K562 (cell line): ENCODE measurements at regions not wholly inside any gene's neighbourhood (a gene's known extent, or its start where the extent isn't known, plus 50 kb on each side); places are given as distances from the start of the nearest gene placed in this dataset.
"Not testable (repeated sequence)": the region's sequence is repeated elsewhere in the genome, so short reads cannot be mapped to it uniquely, and the experiment has no call there.

ENCODE experiments used
- ATAC-seq: fragments of 200-7000 bp; cut with Tn5 transposase; 3 replicates; pipeline ENCODE4 v1.9.1; 2020; ENCODE audit warnings: moderate library complexity
- BruUV-seq: library from RNA; stranded (reverse); fragments of 400-500 nt; replicated peaks from 2 replicates; lab custom pipeline; 2021; lab: Mats Ljungman, UMichigan
- CTCF ChIA-PET: fragments of 300-600 bp; formaldehyde crosslinking; extraction: SDS; loops from one replicate; lab custom pipeline; 2021; ENCODE audit warnings: low intra/inter-chr PET ratio; lab: Yijun Ruan, JAX
- POLR2A ChIA-PET: fragments of 300-600, 350-650 bp; sonication (Branson Sonifier 250); formaldehyde crosslinking; extraction: SDS; loops from one replicate; lab custom pipeline; 2021; ENCODE audit warnings: antibody characterized with exemption, inconsistent platforms; lab: Yijun Ruan, JAX
- DNase-seq, 4 experiments: peaks; one replicate each; pipeline versions ENCODE4 v3.0.0 to v3.0.0-alpha.2; 2011 to 2018; ENCODE audit warnings: low spot score in 3 of 4, mixed read lengths in 3 of 4; ENCODE audit errors: extremely low read depth in 1 of 4
- FAIRE-seq: peaks from 2 replicates; lab custom pipeline; 2011; peaks lifted over from hg19 to GRCh38; lab: Jason Lieb, UNC
- H2AFZ ChIP-seq: 2 replicates; pipeline ENCODE4 v1.6.0; 2011; ENCODE audit warnings: low read depth, low read length, control low read depth, inconsistent platforms
- H3K27ac ChIP-seq: fragments of 200-600 bp; 3 replicates; pipeline ENCODE4 v1.8.0; 2011; ENCODE audit warnings: low read depth, mild to moderate bottlenecking, control low read depth, inconsistent platforms, low read length, moderate library complexity, mixed read lengths; ENCODE audit errors: extremely low read depth
- H3K27me3 ChIP-seq, 2 experiments: fragments of 300-600 bp in 1 of 2; 2 replicates in 1 of 2; 3 replicates in 1 of 2; pipeline versions ENCODE4 v1.6.0 to v1.8.0; 2011; ENCODE audit warnings: inconsistent platforms in 2 of 2, low read length in 2 of 2, mild to moderate bottlenecking in 1 of 2, mixed read lengths in 1 of 2, moderate library complexity in 1 of 2; ENCODE audit not compliant: control insufficient read depth in 2 of 2, insufficient read depth in 2 of 2
- H3K36me3 ChIP-seq: fragments of 300-600 bp; 3 replicates; pipeline ENCODE4 v1.8.0; 2011; ENCODE audit warnings: mild to moderate bottlenecking, low read length, inconsistent platforms; ENCODE audit not compliant: control insufficient read depth, insufficient read depth
- H3K4me1 ChIP-seq, 2 experiments: fragments of 200-600 bp in 1 of 2; replicated peaks in 1 of 2; 2 replicates in 1 of 2; 3 replicates in 1 of 2; pipeline versions ENCODE4 v1.5.1 to v1.8.0; 2011; ENCODE audit warnings: inconsistent platforms in 2 of 2, low read length in 2 of 2, mild to moderate bottlenecking in 1 of 2, mixed read lengths in 1 of 2, moderate library complexity in 1 of 2; ENCODE audit not compliant: control insufficient read depth in 2 of 2, insufficient read depth in 2 of 2
- H3K4me2 ChIP-seq: 2 replicates; pipeline ENCODE4 v1.6.1; 2011; ENCODE audit warnings: low read length, control low read depth, inconsistent platforms, mixed read lengths; ENCODE audit not compliant: insufficient read depth
- H3K4me3 ChIP-seq: fragments of 200-600 bp; sonication (generic), shearing (Covaris generic); 2 replicates; pipeline ENCODE4 v1.5.1; 2016; ENCODE audit warnings: control low read depth, inconsistent platforms
- H3K79me2 ChIP-seq: fragments of 200-600 bp; 3 replicates; pipeline ENCODE4 v1.8.0; 2011; ENCODE audit warnings: low read length, inconsistent platforms; ENCODE audit not compliant: control insufficient read depth, insufficient read depth
- H3K9ac ChIP-seq, 2 experiments: 2 replicates each; pipeline versions ENCODE4 v1.6.0 to v1.6.1; 2011; ENCODE audit warnings: low read depth in 2 of 2, low read length in 2 of 2, control low read depth in 1 of 2, inconsistent platforms in 1 of 2, mild to moderate bottlenecking in 1 of 2, mixed read lengths in 1 of 2; ENCODE audit not compliant: insufficient read depth in 1 of 2
- H3K9me1 ChIP-seq: one replicate; pipeline ENCODE4 v1.6.0; 2011; ENCODE audit warnings: inconsistent platforms, mild to moderate bottlenecking, low read length, moderate library complexity; ENCODE audit not compliant: control insufficient read depth, insufficient read depth
- H3K9me3 ChIP-seq: replicated peaks from 2 replicates; pipeline ENCODE4 v1.5.1; 2011; ENCODE audit warnings: low read depth, low read length, inconsistent platforms; ENCODE audit not compliant: control insufficient read depth, insufficient read depth
- H4K20me1 ChIP-seq: replicated peaks from 2 replicates; pipeline ENCODE4 v1.6.1; 2011; ENCODE audit warnings: low read length, inconsistent platforms, mixed read lengths; ENCODE audit not compliant: control insufficient read depth, insufficient read depth
- ATF3 ChIP-seq, 2 experiments: fragments of 450-650 bp in 1 of 2; sonication (generic) in 1 of 2; formaldehyde crosslinking in 1 of 2; IDR thresholded peaks in 1 of 2; conservative IDR thresholded peaks in 1 of 2; 2 replicates each; pipeline versions ENCODE4 v1.6.1 to v1.8.1; 2016 to 2023; ENCODE audit warnings: mild to moderate bottlenecking in 2 of 2, moderate library complexity in 2 of 2, inconsistent platforms in 1 of 2, missing genetic modification reagents in 1 of 2
- RAD21 ChIP-seq, 2 experiments: fragments of 250-450 bp in 1 of 2; fragments of 450-650 bp in 1 of 2; sonication (Bioruptor Pico) in 1 of 2; formaldehyde crosslinking in 1 of 2; IDR thresholded peaks in 1 of 2; conservative IDR thresholded peaks in 1 of 2; 2 replicates each; pipeline versions ENCODE4 v1.4.0 to v1.8.0; 2020 to 2022; ENCODE audit warnings: mild to moderate bottlenecking in 2 of 2, moderate library complexity in 1 of 2
- ZNF431 ChIP-seq: sonication (generic); formaldehyde crosslinking; IDR thresholded peaks from 2 replicates; pipeline ENCODE4 v1.8.0; 2022; ENCODE audit warnings: mild to moderate bottlenecking, missing genetic modification reagents
- WGBS: fragments of 100-300 bp; shearing (Covaris generic); methylation state at CpG from one replicate; pipeline ENCODE4 v1.1.6; 2016; ENCODE audit warnings: low coverage, mixed read lengths; ENCODE audit not compliant: insufficient coverage; ENCODE audit errors: missing lambda C conversion rate; 5-methylcytosine and 5-hydroxymethylcytosine counted together
- in situ Hi-C: fragments of 300-500 bp; cut with MboI; formaldehyde crosslinking; loops from 4 replicates; pipeline ENCODE4 v1.15.0; 2018; ENCODE audit warnings: inconsistent platforms, mixed read lengths
- intact Hi-C: fragments of 100-400 bp; cut with micrococcal nuclease; formaldehyde crosslinking; loops from 2 replicates; pipeline ENCODE4 v1.14.2; 2022

- TF ChIP-seq RAD21 (CRISPR knock-in tag; conservative IDR thresholded peaks at IDR 0.05 in 1 of 2, IDR thresholded peaks at IDR 0.05 in 1 of 2) (no peak), ATF3 (IDR thresholded peaks at IDR 0.05) (peak; percentile 26; the same call in 1 of the 2 replicates), ATF3 (CRISPR knock-in tag; conservative IDR thresholded peaks at IDR 0.05) (no peak)
- Histone ChIP-seq H3K36me3 (no peaks in the 10 kb centered on the region), H3K27me3 (no peaks in the 10 kb centered on the region), H2AFZ (no peak overlapping the region), H3K4me1 (no peaks in the 10 kb centered on the region), H3K27ac (no peak overlapping the region), H3K4me2 (no peak overlapping the region), H3K9me1 (no peaks in the 10 kb centered on the region), H3K9me3 (no peaks in the 10 kb centered on the region), H3K9ac (no peak overlapping the region), H4K20me1 (no peaks in the 10 kb centered on the region), H3K4me3 (no peak overlapping the region), H3K79me2 (no peaks in the 10 kb centered on the region)
- POLR2A ChIA-PET, result no interaction called here
- peak in 1 of 4 experiments; percentile 19 for DNase-seq
- BruUV-seq, result no TSS peak
- 0% methylated on average over 2 of the region's 2 CpGs for WGBS
- in situ Hi-C loops (no loop called here), intact Hi-C loops (no loop called here)
- CTCF ChIA-PET, result no interaction called here
- FAIRE-seq, result no peak
- no peak for ATAC-seq
These were observed 51.8 kb upstream of the TRAM1L1 start for GRCh38 chr4:117137145-117137544.

- BruUV-seq, H3K27me3 ChIP-seq, CTCF ChIA-PET, DNase-seq, FAIRE-seq, H3K4me1 ChIP-seq, H3K4me3 ChIP-seq, H3K27ac ChIP-seq, ATAC-seq, H3K9me3 ChIP-seq, H3K9me1 ChIP-seq, H4K20me1 ChIP-seq, H3K79me2 ChIP-seq, H3K36me3 ChIP-seq, H3K9ac ChIP-seq, in situ Hi-C loops, H2AFZ ChIP-seq, intact Hi-C loops: not testable (repeated sequence)
- WGBS, result 8% methylated on average over 2 of the region's 3 CpGs
- TF ChIP-seq ZNF431 (CRISPR knock-in tag), result peak; percentile 57; the same call in 1 of the 2 replicates
- TF ChIP-seq, all 486 proteins: peak for 1; not testable (repeated sequence) for 485
- POLR2A ChIA-PET, H3K4me2 ChIP-seq: not testable (repeated sequence)
These were observed 53.4 kb upstream of the TRAM1L1 start for GRCh38 chr4:117138732-117139131.
